Fibroblast of villous mesenchyme (primary cell): ENCODE measurements at regions not wholly inside any gene's neighbourhood (a gene's known extent, or its start where the extent isn't known, plus 50 kb on each side); places are given as distances from the start of the nearest gene placed in this dataset.
A peak's percentile ranks its signal among the peaks of the same experiment; 100 is the strongest.

ENCODE experiments used
- DNase-seq: peaks from one replicate; pipeline ENCODE4 v3.0.0-alpha.2; 2010; ENCODE audit warnings: low read depth
- H3K4me3 ChIP-seq: 2 replicates; pipeline ENCODE4 v1.5.1; 2011; ENCODE audit warnings: low read depth, mild to moderate bottlenecking, low read length
- TF ChIP-seq, protein P1 (sequence below): IDR thresholded peaks from 2 replicates; pipeline ENCODE4 v1.5.1; 2012; ENCODE audit warnings: low read depth, mild to moderate bottlenecking, low read length; ENCODE audit not compliant: insufficient read depth

DNA sequence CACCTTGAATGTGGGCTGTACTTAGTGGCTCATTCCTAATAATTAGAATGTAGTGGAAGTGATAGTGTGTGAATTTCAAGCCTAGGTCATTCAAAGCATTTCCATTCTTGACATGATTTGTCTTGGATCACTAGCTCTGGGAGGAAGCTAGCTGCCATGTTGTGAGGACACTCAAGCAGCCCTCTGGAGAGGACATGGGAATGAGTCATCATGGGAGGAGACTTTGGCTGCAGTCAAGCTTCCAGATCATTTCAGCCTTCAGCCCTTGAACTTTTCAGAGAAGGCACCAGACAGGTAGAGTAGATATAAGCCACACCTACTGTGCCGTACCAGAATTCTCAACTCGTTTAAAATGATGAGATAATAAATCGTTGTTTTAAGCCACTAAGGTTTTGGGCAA lies 506.9 kb downstream of the ZNF608 start:
- no peak for DNase-seq
- no peak overlapping the region for H3K4me3 ChIP-seq
- TF ChIP-seq, protein P1, sequence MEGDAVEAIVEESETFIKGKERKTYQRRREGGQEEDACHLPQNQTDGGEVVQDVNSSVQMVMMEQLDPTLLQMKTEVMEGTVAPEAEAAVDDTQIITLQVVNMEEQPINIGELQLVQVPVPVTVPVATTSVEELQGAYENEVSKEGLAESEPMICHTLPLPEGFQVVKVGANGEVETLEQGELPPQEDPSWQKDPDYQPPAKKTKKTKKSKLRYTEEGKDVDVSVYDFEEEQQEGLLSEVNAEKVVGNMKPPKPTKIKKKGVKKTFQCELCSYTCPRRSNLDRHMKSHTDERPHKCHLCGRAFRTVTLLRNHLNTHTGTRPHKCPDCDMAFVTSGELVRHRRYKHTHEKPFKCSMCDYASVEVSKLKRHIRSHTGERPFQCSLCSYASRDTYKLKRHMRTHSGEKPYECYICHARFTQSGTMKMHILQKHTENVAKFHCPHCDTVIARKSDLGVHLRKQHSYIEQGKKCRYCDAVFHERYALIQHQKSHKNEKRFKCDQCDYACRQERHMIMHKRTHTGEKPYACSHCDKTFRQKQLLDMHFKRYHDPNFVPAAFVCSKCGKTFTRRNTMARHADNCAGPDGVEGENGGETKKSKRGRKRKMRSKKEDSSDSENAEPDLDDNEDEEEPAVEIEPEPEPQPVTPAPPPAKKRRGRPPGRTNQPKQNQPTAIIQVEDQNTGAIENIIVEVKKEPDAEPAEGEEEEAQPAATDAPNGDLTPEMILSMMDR: no peak

DNA sequence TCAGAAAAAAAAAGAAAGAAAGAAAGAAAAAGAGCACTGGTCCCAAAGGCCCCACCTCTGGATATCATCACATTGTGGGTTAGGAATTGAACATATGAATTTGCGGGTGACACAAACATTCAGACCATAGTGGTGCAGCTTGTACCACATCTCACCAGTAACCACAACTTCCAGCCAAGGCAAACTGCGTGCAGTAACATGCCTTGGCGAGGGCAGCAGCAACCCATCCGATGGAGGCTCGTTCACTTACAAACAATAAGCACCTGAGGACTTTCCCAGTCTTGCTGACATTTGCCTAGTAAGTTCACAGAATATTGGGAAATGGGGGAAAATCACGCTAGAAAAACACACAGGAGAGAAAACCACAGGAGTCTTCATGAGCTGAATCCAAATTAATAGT lies 508.1 kb downstream of the ZNF608 start:
- H3K4me3 ChIP-seq: no peak overlapping the region
- DNase-seq: no peak
- TF ChIP-seq, protein P1: no peak

DNA sequence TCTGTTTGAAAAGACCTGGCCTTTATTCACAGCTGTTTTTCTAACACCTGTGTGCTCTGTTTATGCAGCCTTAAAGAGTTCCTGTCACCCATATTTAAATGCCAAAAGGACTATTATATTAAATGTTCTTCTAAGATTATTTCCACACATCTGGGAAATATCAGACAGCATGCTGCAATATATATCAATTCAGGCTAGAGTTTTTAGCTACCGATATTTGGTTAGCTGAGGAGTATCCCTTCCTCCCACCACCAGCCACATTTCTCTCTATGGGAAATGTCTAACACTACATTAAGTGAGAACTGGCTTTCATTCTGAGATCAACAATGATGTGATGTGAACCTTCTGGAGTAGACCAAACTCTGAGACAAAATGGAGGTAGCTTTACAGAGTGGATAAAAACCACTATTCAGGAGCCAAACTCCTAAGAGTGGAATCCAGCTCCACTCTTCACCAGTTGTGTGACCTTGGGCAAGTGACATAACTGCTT lies 509.2 kb downstream of the ZNF608 start:
- DNase-seq: no peak
- no peak overlapping the region for H3K4me3 ChIP-seq
- TF ChIP-seq, protein P1: no peak

DNA sequence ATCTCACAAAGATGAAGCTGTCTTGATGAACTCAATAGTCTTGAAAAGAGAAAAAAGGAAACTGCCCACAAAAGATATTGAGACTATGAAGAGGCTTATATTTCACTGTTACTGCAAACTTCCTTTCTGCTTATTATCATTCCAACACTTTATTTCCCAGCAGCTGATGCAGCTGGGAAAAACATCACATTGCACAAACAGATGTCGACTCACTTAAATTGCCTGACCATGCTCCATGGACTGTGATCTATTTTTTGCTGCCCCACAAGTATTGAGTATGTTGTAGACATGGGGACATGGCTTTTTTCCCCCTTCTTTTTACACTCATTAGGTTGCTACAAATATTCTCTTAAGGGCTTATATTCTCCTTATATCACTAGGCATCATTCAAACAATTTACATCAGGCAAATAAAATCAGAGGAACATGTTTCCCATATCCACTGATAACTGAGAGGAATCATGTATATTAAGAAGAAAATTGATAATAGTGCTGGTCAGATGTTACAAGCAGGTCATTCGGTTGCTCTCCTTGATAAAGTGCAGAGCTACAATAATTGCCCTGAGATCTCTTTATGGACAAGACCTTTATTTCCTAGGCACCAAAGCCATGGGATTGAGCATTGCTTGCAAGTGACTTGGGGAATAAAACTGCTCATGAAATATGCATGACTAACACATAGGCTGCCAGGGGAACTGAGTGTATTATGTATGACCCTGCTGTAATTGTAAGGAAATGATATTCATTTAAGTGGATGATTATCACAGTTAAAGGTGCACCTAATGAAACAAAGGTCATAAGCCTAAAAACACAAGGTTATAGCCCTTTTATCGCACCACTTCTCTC lies 509.9 kb downstream of the ZNF608 start:
- peak; percentile 56 for DNase-seq
- TF ChIP-seq, protein P1: no peak

DNA sequence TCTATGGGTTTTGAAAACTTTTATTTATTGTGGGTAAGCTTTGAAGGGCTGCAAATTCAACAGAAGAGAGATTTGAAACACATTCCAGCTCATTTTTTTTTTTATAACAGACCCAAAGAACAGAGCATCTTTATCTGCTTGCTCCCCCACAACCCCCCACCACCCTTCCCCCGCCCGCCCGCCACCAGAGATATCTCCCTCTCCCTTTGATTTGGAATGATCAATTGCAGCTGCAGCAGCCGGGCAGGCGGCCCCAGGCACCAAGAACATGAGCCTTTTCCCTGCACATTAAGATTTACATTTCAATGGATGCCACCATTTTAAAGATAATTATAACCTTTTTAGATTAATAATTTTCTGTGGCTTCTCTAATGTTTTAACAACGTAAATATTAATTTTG lies 510.9 kb downstream of the ZNF608 start:
- DNase-seq: no peak
- no peak overlapping the region for H3K4me3 ChIP-seq
- TF ChIP-seq, protein P1: no peak

More for the DNA sequence above, 509.9 kb downstream of the ZNF608 start:
- H3K4me3 ChIP-seq: no peak overlapping the region

DNA sequence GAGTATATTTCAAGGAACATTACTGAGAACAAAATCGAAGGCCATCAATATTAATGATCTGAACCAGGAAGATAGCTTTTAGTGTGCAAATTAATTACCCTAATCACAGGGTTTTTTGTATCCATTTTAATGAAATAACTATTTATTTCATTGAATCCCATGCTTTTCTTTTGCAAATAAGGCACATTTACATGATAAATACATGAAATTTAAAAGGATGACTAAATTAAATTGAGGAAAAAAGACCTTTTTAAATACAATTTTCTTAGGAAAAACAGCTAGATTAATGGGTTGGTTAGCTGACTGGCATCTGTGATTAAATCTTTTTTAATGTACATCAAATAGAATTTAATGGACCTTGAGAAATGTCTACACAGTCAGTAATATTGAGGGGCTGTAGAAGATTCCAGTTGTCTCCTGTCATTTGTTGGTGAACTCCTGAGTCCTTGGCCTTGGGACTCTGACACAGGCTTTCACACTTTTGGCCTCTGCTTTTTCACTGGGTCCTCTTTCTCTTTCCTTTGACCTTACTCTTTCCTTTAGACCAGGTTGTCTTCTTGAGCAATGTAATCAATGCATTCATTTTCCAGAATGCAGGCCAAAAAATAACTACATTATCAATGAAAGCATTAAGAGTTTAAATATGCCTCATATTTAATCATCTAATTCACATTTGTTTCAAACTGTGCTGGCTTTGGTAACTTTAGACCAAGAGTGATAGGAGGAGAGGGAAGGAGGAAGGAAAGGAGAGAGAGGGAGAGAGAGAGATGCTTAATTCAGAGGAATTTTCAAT lies 511.5 kb downstream of the ZNF608 start:
- TF ChIP-seq, protein P1: no peak

More for the DNA sequence above, 511.5 kb downstream of the ZNF608 start:
- H3K4me3 ChIP-seq: no peak overlapping the region
- no peak for DNase-seq
